Fibroblast of upper back skin (primary cell): ENCODE measurements at regions not wholly inside any gene's neighbourhood (a gene's known extent, or its start where the extent isn't known, plus 50 kb on each side); places are given as distances from the start of the nearest gene placed in this dataset.
A peak's percentile ranks its signal among the peaks of the same experiment; 100 is the strongest.

Experiments
- DNase-seq: peaks from one replicate; pipeline ENCODE4 v3.0.0-alpha.2; 2013

DNA sequence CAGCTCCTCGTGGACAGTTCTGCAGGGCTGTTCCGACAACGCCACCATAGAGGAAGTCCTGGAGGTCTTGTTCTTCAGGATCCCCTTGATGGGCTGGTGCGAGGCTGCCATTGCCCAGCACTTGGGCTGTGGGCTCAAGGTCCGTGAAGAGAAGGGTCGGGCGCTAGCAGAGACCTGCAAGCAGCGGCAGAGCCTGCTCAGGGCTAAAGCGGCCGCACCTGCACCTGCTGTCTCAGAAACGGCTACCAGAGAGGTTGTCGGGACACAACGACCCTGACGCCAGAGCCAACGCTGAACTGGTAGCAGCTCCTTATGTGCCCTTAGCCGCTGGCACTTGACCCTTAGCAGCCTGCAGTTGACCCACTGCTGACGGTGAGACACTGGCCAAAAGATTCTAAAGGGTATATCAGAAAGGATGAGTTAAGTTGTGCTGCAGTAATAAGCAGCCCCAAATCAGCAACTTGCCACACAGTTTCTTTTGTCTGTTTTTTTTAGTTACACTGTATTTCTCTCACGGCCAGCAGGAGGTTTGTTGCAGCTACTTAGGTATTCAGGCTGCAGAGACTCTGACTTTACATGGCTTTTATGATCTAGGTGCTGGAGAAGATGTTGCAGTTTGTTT is 55.5 kb upstream of the ST6GAL2 start:
- no peak for DNase-seq

DNA sequence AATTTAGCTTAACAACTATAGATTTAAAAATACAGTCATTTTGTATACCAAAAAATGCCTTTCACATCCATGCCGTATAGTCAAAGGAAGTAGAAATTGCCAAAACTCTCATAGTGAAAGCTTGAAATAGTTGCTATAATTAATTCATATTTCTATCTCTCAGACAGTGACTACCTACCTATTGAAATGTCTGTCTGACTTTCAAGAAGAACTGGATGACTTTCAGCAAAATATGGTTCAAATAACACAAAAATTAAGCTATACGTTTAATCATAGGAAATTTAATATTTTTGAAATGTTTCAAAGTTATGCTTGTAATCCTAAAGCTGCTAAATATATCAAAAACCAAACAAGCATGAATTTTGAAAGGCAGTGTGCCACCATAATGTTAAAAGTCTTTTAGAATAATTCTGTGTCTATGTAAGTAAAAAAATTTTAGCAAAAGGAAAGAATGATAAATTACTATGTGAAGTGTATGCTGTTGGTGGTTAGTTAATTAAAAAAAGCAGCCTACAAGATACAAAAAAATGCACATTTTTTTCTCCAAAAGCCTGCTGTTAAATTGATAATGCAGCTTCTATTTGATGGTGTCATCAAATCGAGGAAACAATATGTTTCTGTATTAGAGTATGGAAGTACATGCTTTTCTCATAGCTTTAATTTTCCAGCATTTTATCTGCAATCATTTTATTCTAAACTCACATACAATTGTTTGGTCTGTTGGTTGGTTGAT is 57.7 kb upstream of the ST6GAL2 start:
- peak; percentile 60 for DNase-seq

DNA sequence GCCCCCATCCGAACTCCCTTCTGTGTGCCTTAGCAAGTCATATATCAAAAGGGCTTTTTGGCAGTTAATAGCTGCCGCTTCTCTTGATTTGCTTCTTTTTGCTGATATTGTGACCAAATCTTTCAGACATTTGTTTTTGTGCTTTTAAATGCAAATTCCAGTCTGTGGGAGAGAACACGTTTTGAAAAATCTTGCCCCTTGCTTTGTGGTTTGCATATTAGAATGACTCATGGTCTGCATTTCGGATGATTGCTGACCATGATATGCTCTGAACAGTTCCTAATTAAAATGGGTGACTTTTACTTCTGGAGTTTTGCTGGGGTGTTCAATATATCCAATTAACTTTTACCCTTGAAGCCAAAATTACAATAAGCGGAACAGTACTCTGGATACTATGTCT is 58.2 kb upstream of the ST6GAL2 start:
- DNase-seq = peak; percentile 94

DNA sequence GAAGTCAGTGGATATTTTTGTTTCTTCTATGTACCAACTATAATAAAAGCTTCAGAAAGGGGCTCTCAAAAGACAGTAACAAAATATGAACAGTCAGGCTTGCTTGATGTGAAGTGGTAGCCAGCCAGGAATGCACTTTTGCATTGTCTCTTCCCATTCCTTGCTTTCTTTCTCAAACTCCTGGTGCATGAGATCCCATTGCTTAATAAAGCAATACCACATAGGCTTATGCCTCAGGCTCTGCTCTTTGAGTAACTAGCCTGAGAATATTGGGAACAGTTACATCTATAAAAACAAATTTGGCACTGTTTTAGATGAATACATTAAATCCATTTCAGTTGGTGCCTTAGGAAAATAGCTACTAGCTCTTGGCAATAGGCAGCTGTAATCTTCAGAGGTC is 62.6 kb upstream of the ST6GAL2 start:
- DNase-seq = peak; percentile 44

DNA sequence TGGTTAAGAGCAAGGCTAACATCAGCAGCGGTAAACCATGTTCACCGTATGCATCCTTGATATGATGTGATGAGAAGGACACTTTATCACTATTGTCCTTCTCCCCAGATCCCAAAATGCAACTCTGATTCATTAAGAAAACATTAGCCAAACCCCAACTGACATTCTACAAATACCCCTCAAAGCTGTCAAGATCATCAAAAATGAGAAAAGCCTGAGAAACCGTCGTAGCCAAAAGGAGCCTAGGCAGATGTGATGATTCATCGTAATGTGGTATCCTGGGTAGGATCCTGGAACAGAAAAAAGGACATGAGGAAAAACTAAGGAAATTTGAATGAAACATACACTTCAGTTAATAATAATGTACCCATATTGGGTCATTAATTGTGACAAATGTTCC is 67.3 kb upstream of the ST6GAL2 start:
- DNase-seq = peak; percentile 83

DNA sequence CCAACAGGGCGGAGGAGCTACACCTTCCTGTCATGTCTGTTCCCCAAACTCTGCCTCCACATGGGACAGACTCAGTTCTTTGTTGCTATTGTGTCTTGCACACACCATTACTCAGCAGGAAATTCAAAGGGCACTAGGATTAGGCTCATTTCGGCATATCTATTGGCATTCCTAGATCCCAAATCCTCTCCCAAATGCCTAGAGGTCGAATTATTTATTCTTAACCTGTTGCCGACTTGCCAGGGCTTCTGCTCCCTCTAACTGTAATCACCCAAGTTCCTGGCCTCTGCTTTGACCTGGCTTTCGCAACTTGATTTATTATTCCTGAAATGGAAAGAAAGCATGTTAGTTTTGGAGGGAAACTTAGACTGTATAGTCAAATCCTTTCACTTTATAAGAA is 67.8 kb upstream of the ST6GAL2 start:
- peak; percentile 41 for DNase-seq

DNA sequence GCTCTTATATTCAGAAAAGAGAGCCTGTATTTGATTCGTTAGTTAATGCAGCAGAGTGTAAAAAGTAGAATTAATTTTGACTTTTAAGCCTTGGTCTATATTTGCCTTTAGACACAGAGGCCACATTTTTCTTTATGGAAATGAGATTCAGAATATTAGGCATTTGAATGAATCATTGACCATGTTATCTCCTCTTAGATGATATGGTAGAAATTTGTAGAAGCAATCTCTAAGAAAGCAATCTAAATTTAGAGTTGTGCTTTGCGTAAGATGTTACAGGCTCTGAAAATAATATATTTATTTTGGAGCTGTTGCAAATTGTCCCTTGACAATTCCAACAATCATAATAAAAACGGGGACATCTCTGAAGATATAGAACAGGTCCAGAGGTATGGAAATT is 68.3 kb upstream of the ST6GAL2 start:
- no peak for DNase-seq

DNA sequence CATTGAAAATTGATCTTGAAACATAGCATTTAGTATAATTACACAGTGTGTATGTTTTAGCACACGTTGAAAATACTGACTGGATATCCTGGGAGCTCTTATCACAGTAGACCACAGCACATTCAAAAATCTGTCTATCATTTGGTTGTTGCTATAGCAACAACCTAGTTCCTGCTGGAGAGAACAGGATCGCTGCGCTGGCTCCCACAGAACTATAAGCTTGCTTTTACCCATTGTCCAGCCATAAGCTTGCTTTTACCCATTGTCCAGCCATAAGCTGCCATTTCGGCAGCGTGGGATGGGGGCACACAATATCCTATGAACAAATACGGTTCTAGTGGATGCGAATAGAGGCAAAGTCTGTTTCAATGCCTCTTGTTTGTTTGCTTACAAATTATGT is 70.4 kb upstream of the ST6GAL2 start:
- DNase-seq = peak; percentile 66

DNA sequence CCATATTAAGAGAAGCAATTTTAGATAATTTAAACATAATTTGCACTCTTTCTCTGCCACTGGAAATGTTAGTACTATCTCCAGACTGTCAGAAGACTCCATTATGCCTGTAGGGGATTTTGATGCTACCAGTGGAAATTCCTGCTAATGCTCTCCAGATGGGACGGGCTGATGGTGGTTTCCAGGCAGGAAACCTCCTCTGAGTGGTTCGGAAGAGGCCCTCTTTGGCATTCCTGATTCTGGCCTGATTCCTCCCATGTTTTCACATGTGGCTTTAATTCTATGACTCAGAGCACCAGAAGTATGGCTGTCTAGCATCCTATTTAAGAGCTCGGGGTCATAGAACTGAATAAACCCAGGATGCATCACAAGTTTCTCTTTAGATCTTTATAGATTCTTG is 70.9 kb upstream of the ST6GAL2 start:
- peak; percentile 99 for DNase-seq

DNA sequence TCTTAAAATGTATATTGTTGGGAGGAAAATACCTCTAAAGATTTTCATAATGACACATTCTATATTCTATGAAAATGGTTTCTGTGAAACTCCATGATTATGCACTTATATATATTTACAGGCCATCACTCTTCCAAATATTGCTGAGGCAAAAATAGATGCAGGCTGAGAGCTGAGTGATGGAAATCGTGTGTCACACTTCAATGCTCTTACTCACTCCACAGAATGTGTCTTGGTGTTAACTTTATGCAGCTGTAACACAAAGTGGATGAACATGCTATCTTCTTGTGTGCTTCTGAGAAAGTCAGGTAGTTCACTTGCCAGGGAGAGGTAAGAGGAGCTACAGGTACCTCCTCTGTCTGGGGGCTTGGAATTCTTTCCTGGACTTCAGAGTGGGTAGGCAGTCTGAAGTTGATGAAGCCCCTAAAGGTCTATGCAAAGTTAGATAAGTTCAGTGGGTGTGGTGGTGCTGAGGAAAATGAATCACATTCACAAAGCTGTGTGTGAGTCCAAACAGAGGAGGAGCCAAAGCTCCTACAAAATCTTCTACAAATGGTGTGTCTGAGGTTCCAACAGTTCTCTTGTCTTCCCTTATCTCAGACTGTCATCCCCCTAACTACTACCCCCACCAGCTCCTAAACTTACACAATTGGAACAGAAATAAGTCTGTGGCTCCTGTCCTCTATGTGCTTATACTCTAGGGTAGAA is 74.2 kb upstream of the ST6GAL2 start:
- peak; percentile 79 for DNase-seq

DNA sequence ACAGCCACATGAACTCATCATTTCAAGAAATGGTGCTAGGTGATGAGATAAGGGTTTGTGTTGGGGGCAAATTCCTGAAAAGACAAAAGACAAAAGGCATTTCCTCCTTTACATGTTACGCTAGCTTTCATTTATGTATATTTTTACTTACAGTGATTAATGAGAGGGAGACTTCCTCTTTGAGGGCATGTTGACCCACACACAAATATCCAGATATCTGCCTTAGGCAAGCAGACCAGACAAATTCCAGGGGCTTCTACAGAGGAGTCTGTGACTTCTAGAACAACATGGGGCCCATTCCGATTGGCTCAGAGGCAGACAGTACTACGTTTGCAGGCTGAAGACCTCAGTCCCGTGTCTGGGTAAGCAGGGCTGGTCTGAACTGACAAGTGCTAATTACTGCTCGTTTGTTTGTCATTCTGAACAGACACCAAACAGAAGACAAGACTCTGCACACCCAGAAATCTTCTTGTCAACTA is 74.8 kb upstream of the ST6GAL2 start:
- DNase-seq = peak; percentile 65

DNA sequence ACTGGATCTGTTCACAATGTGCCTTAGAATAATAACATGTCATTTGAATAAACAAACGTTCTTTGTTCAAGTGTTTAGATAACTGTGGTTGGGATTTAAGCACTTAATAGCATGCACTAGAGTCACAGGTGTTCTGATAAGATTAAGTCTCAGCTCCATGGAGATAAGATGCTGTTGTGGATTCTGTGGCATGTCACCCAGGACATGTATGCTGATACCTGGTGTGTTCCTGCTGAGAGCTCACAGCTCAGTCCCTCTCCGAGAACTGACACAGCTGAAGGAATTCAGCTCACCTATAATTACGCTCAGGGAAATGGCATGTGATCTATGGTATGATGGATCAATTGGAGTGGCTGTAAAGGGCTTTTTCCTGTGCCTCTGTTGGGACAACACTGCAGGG is 75.4 kb upstream of the ST6GAL2 start:
- DNase-seq = no peak

DNA sequence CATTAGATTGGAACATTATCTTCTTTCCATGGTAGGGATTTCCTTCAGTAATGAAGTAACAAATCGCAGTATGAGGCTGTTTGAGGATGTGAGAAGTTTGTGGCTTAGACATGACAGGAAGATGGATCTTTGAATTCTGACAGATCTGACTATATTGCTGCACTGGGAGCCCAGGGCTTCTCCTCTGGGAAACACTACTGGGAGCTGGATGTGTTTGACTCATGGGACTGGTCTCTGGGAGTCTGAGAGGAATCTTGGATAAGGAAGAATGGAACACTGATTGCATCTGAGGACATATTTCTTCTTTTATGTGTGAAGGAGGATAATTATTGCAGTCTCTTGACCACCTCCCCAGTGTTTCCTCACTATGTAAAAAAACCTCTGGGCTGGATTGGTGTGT is 77.2 kb upstream of the ST6GAL2 start:
- DNase-seq = peak; percentile 92

DNA sequence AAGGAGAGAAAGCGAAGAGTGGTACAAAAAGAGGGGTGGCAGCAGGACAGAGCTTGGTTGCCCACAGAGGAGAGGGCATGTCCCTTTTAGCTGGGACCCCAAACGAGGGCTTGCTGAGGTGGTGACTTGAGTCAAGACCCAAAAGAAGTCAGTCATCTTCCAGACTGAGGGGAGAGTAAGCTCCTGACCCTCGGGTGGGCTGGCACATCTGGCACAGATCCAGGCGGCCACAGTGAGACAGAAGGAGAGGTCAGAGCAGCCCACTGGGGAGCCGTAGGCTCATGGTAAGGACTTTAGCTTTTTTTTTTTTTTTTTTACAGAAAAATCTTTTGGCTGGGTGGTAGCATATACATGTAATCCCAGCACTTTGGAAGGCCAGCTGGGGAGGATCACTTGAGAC is 77.9 kb upstream of the ST6GAL2 start:
- DNase-seq = no peak

DNA sequence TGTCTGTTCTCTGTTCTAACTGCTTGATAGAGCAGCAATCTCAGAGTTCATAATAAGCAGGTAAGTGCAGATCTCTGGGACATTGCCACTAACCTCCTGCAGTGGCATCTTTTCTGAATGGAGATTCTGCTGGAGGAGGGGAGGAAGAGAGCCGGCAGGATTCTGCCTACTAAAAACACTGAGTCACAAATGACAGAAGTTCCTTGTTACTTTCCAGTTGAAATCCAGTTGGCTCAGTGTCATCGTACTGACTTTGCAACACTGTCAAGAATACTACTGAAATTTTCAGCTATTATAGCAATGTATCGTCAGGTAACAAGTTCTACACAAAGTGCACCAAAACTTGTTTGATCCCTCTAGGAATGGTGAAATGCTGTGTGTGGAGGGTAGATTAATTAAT is 79.6 kb upstream of the ST6GAL2 start:
- DNase-seq = no peak

DNA sequence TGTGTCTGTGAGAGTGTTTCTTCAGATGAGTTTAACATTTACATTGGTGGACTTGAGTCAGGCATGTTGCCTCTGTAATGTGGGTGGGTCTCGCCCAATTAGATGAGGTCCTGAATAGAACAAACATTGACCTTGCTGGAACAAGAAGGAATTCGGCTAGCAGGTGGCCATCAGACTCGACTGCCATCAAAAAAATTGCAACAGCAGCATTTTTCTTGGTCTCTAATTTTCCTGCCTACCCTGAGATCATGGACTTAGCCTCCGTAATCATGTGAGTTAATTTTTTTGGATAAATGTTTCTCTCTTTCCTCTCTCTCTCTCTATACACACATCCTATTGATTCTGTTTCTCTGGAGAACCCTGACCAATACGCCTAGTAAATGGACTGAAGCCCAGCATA is 83.8 kb upstream of the ST6GAL2 start:
- no peak for DNase-seq

DNA sequence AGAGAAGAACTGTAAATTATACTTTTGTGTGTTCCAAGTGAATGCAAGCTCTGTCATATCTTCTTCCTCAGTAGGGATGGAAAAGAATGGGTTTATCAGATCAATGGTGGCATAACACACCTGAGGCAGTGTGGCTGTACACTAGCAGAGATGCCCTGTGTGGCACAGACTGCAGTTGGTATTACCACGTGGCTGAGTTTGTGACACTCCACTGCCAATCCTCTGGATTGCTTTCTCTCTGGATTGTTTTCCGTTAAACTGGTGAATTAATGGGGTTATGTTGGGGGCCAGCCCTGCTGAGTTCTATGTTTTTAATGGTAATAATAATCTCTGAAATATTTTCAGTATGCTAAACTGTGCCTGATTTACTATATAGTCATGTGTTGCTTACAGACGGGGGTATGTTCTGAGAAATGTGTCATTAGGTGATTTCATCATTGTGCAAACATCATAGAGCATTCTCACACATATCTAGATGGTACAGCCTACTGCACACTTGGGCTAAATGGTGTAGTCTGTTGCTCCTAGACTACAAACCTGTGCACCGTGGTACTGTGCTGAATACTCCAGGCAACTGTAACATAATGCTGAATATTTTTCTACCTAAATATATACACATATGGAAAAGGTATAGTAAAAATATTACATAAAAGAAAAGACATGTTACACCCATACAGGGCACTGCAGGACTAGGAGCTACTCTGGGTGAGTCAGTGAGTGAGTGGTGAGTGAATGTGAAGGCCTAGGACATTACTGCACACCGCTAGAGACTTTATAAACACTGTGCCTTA is 84.7 kb upstream of the ST6GAL2 start:
- DNase-seq = peak; percentile 75

DNA sequence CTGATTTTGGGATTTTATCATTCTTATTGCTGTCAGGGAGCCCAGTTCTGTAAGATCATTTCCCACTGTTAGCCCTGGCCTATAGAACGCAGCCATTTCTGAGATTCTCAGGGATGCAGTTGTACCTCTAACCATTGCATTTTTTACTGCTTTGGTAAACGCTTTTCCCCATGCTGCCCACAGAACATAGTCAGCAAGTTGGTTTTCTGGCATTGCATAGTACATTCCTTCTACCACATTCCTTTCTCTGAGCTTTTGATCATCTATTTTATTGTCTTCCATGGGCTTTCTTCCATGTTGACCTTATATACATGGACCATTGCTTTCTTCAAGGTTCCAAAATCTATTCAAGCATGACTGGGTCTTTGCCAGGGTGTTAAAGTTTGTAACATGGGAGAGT is 86.8 kb upstream of the ST6GAL2 start:
- peak; percentile 74 for DNase-seq

DNA sequence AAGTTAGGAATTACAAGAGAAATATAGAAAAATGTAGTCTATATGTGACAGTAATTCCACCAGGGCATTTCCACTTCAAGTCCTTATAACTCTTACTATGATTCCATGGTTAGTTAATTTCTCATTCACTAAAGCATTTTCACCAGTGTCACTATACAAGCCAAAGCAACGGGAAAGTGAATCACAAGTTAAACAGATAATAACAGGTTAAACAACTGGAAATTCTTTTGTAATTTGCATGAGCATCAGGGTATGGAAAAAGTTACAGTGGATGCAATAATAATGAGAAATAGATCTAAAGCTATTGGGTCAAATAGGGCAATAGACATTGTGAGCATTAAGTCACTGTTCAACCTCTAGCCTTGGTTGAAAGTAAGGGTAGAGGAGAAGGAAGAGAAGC is 88.9 kb upstream of the ST6GAL2 start:
- DNase-seq = no peak

DNA sequence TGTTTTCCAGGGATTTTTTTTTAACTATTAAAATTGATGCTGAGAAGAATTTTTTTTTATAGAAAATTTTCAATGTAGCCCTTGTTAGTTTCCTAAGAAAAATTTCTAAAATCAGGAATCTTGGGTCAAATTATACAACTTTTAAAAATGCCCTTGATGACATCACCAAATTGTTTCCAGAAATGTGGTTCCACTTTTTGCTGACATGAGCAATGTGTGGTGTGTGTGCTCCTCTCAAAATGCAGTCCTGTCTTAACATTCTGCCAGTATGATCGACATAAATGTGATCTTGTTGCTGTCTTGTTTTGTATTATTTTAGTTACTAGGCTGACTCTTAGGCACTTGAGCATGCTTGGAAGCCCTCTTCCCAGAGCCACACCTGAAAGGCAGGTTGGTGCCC is 89.7 kb upstream of the ST6GAL2 start:
- peak; percentile 62 for DNase-seq

DNA sequence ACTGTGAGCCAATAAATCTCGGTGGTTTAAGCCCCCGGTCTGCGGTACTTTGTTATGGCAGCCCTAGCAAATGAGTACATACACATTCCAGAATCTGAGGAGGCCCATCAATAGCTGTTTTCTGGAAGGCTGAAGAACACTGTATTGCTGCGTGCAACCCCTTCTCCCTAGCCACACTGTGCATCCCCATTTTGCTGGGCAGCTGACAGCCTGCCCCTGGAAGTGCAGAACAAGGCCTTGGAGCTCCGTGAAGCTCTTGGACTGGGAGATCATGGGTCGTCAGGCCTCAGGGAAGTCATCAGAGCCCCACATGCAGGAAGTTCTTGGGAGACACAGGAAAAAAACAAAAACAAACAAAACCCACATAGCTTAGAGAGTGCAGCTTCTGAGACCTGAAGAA is 90.6 kb upstream of the ST6GAL2 start:
- DNase-seq = no peak

DNA sequence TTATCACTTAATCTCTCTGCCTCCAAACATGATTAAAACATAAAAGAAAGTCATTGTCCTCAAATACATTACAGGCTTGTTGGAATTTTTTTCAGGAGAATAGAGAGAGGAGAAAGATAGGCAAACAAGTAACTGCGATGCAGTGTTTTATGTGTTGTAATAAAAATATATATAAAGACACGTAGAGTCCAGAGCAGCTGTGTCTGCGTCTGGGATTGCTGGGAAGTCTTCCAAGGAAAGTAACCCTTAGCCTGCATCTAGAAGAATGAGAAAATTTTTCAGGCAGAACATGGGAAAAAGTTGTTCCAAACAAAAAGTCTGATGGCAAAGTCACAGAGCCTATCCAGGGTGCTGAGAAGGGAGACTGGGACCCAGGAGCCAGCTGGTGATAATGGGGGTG is 91.8 kb upstream of the ST6GAL2 start:
- peak; percentile 82 for DNase-seq

DNA sequence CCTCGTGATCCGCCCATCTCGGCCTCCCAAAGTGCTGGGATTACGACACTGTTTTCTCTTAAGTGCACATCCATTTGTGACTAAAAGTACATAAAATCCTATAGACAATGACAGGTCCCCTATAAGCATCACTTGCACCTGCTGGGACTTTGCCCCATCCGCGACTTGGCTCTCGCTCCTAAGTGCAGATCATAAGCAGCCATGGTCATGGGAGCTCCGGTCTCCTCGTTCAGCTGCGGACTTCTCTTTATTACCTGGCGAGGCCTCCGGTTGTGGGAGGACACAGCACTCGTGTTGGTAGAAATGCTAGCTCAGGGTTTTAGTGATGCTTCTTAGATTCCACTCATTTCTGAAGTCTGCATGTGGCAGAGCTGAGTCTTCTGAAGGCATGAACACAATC is 92.7 kb upstream of the ST6GAL2 start:
- no peak for DNase-seq
